IMR-90 (cell line): ENCODE measurements at regions not wholly inside any gene's neighbourhood (a gene's known extent, or its start where the extent isn't known, plus 50 kb on each side); places are given as distances from the start of the nearest gene placed in this dataset.

Source experiments
- ATAC-seq: fragments of 200-7000 bp; cut with Tn5 transposase; 2 replicates; pipeline ENCODE4 v1.9.1; 2020; ENCODE audit warnings: low read depth, mild to moderate bottlenecking, moderate library complexity
- BruUV-seq: library from RNA; stranded (reverse); fragments of 400-500 nt; replicated peaks from 2 replicates; lab custom pipeline; 2021; lab: Mats Ljungman, UMichigan
- CTCF ChIA-PET: fragments of 300-600 bp; formaldehyde crosslinking; extraction: SDS; loops from one replicate; lab custom pipeline; 2021; ENCODE audit warnings: antibody characterized with exemption; lab: Yijun Ruan, JAX
- POLR2A ChIA-PET: fragments of 300-600 bp; sonication (Branson Sonifier 250); formaldehyde crosslinking; loops from one replicate; lab custom pipeline; 2022; ENCODE audit warnings: antibody characterized with exemption; ENCODE audit not compliant: unreplicated experiment; lab: Charles Lee
- DNase-seq: peaks from one replicate; pipeline ENCODE4 v3.0.0; 2013
- H2AFZ ChIP-seq: replicated peaks from 2 replicates; pipeline ENCODE3; 2013; ENCODE audit warnings: low read length, mild to moderate bottlenecking; ENCODE audit not compliant: poor library complexity
- H2AK5ac ChIP-seq: 2 replicates; pipeline ENCODE4 v1.6.1; 2013; ENCODE audit warnings: low read depth, low read length, inconsistent platforms
- H2AK9ac ChIP-seq: replicated peaks from 2 replicates; pipeline ENCODE3; 2013; ENCODE audit warnings: mild to moderate bottlenecking, low read depth, low read length, moderate library complexity; ENCODE audit not compliant: poor library complexity
- H2BK120ac ChIP-seq: 2 replicates; pipeline ENCODE4 v1.6.1; 2013; ENCODE audit warnings: low read depth, low read length, inconsistent platforms
- H2BK15ac ChIP-seq: 3 replicates; pipeline ENCODE4 v1.6.1; 2013; ENCODE audit warnings: low read depth, low read length, inconsistent platforms
- H2BK20ac ChIP-seq: 2 replicates; pipeline ENCODE4 v1.6.1; 2013; ENCODE audit warnings: low read depth, mild to moderate bottlenecking, inconsistent platforms, low read length, moderate library complexity
- H2BK5ac ChIP-seq: 2 replicates; pipeline ENCODE4 v1.6.1; 2013; ENCODE audit warnings: mild to moderate bottlenecking, low read depth, low read length, inconsistent platforms; ENCODE audit not compliant: poor library complexity, severe bottlenecking
- H3K14ac ChIP-seq: replicated peaks from 2 replicates; pipeline ENCODE4 v1.6.1; 2013; ENCODE audit warnings: low read depth, low read length, inconsistent platforms
- H3K18ac ChIP-seq: 2 replicates; pipeline ENCODE4 v1.6.1; 2013; ENCODE audit warnings: low read depth, low read length, control low read depth
- H3K23ac ChIP-seq: 2 replicates; pipeline ENCODE4 v1.6.1; 2013; ENCODE audit warnings: low read depth, low read length, inconsistent platforms
- H3K27ac ChIP-seq: 2 replicates; pipeline ENCODE4 v1.5.1; 2013; ENCODE audit warnings: mild to moderate bottlenecking, control low read depth, low read length; ENCODE audit not compliant: insufficient read depth
- H3K27me3 ChIP-seq: 2 replicates; pipeline ENCODE4 v1.6.1; 2013; ENCODE audit warnings: low read length; ENCODE audit not compliant: control insufficient read depth, insufficient read depth
- H3K36me3 ChIP-seq: 2 replicates; pipeline ENCODE4 v1.6.1; 2013; ENCODE audit warnings: low read length, mixed read lengths; ENCODE audit not compliant: control insufficient read depth, insufficient read depth
- H3K4ac ChIP-seq: 2 replicates; pipeline ENCODE4 v1.6.1; 2013; ENCODE audit warnings: low read depth, low read length, inconsistent platforms
- H3K4me1 ChIP-seq: 2 replicates; pipeline ENCODE4 v1.6.1; 2013; ENCODE audit warnings: low read length, mixed read lengths; ENCODE audit not compliant: control insufficient read depth, insufficient read depth
- H3K4me2 ChIP-seq: 2 replicates; pipeline ENCODE4 v1.6.1; 2013; ENCODE audit warnings: low read depth, mild to moderate bottlenecking, control low read depth, low read length, moderate library complexity
- H3K4me3 ChIP-seq: 2 replicates; pipeline ENCODE4 v1.5.1; 2013; ENCODE audit warnings: low read depth, mild to moderate bottlenecking, control low read depth, low read length, moderate library complexity; ENCODE audit not compliant: insufficient read depth
- H3K56ac ChIP-seq: 2 replicates; pipeline ENCODE4 v1.6.1; 2013; ENCODE audit warnings: low read length, inconsistent platforms; ENCODE audit not compliant: insufficient read depth; ENCODE audit errors: extremely low read depth
- H3K79me1 ChIP-seq, 2 experiments: 2 replicates each; pipeline ENCODE4 v1.6.1; 2013; ENCODE audit warnings: low read length in 2 of 2, inconsistent platforms in 1 of 2, low read depth in 1 of 2
- H3K9ac ChIP-seq: 2 replicates; pipeline ENCODE4 v1.6.1; 2013; ENCODE audit warnings: low read depth, low read length, control low read depth
- H3K9me1 ChIP-seq: 2 replicates; pipeline ENCODE4 v1.6.1; 2013; ENCODE audit warnings: low read length, inconsistent platforms; ENCODE audit not compliant: insufficient read depth
- H3K9me3 ChIP-seq: 2 replicates; pipeline ENCODE4 v1.6.1; 2013; ENCODE audit warnings: low read length; ENCODE audit not compliant: control insufficient read depth, insufficient read depth
- H4K20me1 ChIP-seq: 2 replicates; pipeline ENCODE4 v1.6.1; 2013; ENCODE audit warnings: low read length, inconsistent platforms; ENCODE audit not compliant: insufficient read depth
- H4K5ac ChIP-seq: 2 replicates; pipeline ENCODE4 v1.6.1; 2013; ENCODE audit warnings: mild to moderate bottlenecking, low read depth, low read length, control low read depth
- H4K8ac ChIP-seq, 2 experiments: 2 replicates each; pipeline ENCODE4 v1.6.1; 2013; ENCODE audit warnings: low read depth in 2 of 2, low read length in 2 of 2, control low read depth in 1 of 2, inconsistent platforms in 1 of 2
- H4K91ac ChIP-seq: 2 replicates; pipeline ENCODE4 v1.6.1; 2013; ENCODE audit warnings: low read depth, low read length, inconsistent platforms; ENCODE audit not compliant: insufficient read depth
- ELK1 ChIP-seq: fragments of 150-350 bp; IDR thresholded peaks from 2 replicates; pipeline ENCODE4 v1.6.1; 2016; ENCODE audit warnings: low read depth, mild to moderate bottlenecking, low read length, moderate library complexity, borderline replicate concordance
- NFE2L2 ChIP-seq: fragments of 150-350 bp; IDR thresholded peaks from 2 replicates; pipeline ENCODE4 v1.6.1; 2016; ENCODE audit warnings: low read depth, mild to moderate bottlenecking, low read length
- RCOR1 ChIP-seq: IDR thresholded peaks from 2 replicates; pipeline ENCODE4 v1.6.1; 2012; ENCODE audit warnings: mild to moderate bottlenecking, low read length, improper control_type of control experiment; ENCODE audit not compliant: insufficient replicate concordance
- dilution Hi-C: fragments of 300-500 bp; cut with HindIII; formaldehyde crosslinking; loops from one replicate; pipeline ENCODE4 v1.14.3; 2018; ENCODE audit warnings: low sequenced_read_pairs; ENCODE audit not compliant: unreplicated experiment
- in situ Hi-C: fragments of 300-500 bp; cut with MboI; formaldehyde crosslinking; loops from 3 replicates; pipeline ENCODE4 v1.14.3; 2019; ENCODE audit warnings: low sequenced_read_pairs, inconsistent platforms, mixed read lengths
- intact Hi-C: fragments of 100-400 bp; cut with micrococcal nuclease; formaldehyde crosslinking; loops from 2 replicates; pipeline ENCODE4 v1.10.0; 2022
- TF ChIP-seq, protein P1 (sequence below): conservative IDR thresholded peaks from 2 replicates; pipeline ENCODE4 v1.5.1; 2012; ENCODE audit warnings: mild to moderate bottlenecking, low read depth, low read length, improper control_type of control experiment

DNA sequence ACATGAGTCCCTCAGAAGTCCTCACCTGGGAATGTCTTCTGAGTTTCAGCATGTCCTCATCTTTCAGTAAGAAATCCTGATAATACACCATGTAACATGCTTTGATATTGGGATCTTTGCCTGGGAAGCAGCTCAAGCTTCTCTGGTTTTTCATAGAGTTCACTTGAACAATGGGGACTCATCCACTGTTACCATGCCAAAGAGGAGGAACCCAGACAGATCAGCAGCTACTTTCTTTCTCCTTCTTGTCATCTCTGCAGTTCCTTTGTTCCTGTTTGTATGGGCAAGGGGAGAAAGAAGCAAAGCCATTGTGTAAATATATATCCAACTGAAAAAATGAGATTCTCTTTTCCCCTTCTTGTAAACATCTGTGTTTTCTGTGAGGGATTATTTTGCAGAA, 450.6 kb upstream of the HS3ST5 start:
- Histone ChIP-seq H2BK5ac (no peak overlapping the region), H2BK20ac (no peak overlapping the region), H3K9me1 (no peaks in the 10 kb centered on the region), H2BK15ac (no peak overlapping the region), H3K9me3 (peaks cover 8% of the 10 kb centered on the region), H4K91ac (no peak overlapping the region), H3K4me1 (no peaks in the 10 kb centered on the region), H4K5ac (no peak overlapping the region), H3K4ac (no peak overlapping the region), H3K14ac (no peak overlapping the region), H3K56ac (no peak overlapping the region), H3K23ac (no peak overlapping the region), H4K20me1 (no peaks in the 10 kb centered on the region), H2AK9ac (no peak overlapping the region), H3K4me2 (no peak overlapping the region), H3K79me1 (no peaks in the 10 kb centered on the region), H3K4me3 (no peak overlapping the region), H2BK120ac (no peak overlapping the region), H3K27me3 (no peaks in the 10 kb centered on the region), H2AK5ac (no peak overlapping the region), H4K8ac (no peak overlapping the region), H2AFZ (no peak overlapping the region), H3K36me3 (no peaks in the 10 kb centered on the region), H3K18ac (no peak overlapping the region), H3K27ac (no peak overlapping the region), H3K9ac (no peak overlapping the region)
- ATAC-seq (no peak), DNase-seq (no peak)
- dilution Hi-C loops: no loop called here
- ChIA-PET POLR2A (no interaction called here), CTCF (no interaction called here)
- BruUV-seq: no TSS peak
- in situ Hi-C loops: no loop called here
- TF ChIP-seq RCOR1: no peak
- TF ChIP-seq, protein P1, sequence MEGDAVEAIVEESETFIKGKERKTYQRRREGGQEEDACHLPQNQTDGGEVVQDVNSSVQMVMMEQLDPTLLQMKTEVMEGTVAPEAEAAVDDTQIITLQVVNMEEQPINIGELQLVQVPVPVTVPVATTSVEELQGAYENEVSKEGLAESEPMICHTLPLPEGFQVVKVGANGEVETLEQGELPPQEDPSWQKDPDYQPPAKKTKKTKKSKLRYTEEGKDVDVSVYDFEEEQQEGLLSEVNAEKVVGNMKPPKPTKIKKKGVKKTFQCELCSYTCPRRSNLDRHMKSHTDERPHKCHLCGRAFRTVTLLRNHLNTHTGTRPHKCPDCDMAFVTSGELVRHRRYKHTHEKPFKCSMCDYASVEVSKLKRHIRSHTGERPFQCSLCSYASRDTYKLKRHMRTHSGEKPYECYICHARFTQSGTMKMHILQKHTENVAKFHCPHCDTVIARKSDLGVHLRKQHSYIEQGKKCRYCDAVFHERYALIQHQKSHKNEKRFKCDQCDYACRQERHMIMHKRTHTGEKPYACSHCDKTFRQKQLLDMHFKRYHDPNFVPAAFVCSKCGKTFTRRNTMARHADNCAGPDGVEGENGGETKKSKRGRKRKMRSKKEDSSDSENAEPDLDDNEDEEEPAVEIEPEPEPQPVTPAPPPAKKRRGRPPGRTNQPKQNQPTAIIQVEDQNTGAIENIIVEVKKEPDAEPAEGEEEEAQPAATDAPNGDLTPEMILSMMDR: no peak
- TF ChIP-seq ELK1: no peak
- TF ChIP-seq NFE2L2: no peak
- intact Hi-C loops: no loop called here
